RWPE1 (cell line): ENCODE measurements at regions not wholly inside any gene's neighbourhood (a gene's known extent, or its start where the extent isn't known, plus 50 kb on each side); places are given as distances from the start of the nearest gene placed in this dataset.

Experiments used
- CTCF ChIA-PET: fragments of 350-600 bp; sonication (Branson Sonifier 250); formaldehyde crosslinking; extraction: SDS; loops from one replicate; lab custom pipeline; 2021; lab: Yijun Ruan, JAX
- POLR2A ChIA-PET: fragments of 400-600 bp; formaldehyde crosslinking; extraction: SDS; loops from one replicate; lab custom pipeline; 2020; ENCODE audit warnings: antibody characterized with exemption; ENCODE audit not compliant: low non-redundant PET; lab: Yijun Ruan, JAX
- DNase-seq: peaks from one replicate; pipeline ENCODE4 v3.0.0; 2012; ENCODE audit warnings: low spot score
- H3K27ac ChIP-seq: fragments of 450-650 bp; 2 replicates; pipeline ENCODE4 v1.5.1; 2017
- CTCF ChIP-seq: fragments of 450-650 bp; conservative IDR thresholded peaks from 2 replicates; pipeline ENCODE4 v1.5.1; 2017; ENCODE audit warnings: low read depth, mild to moderate bottlenecking

DNA sequence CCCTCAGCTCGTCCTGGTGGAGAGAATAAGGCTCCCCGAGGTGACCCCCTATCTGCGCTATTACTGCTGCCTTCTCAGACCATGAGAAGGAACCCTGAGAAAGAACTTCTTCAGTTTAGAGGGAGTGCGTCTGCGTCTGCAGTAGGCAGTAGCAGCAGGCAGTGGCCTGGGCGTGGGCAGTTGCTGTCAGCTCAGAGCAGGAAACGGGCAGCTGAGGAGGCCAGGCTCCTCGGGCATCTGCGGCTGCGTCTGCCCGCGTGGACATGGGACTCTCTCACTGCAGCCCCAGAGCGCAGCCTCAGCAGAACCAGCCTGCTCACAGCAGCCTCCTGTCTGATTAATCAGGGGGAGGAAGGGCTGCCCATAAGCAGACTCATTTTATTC lies 49.8 kb upstream of the FCN1 start:
- no peak for TF ChIP-seq CTCF
- ChIA-PET POLR2A (no interaction called here), CTCF (interaction anchor here (0.7 kb wide), 1 partner anchor 429 kb away, joined by 3 read pairs; no protein-coding TSS in a partner anchor)
- H3K27ac ChIP-seq: no peak overlapping the region
- DNase-seq: no peak

- CTCF ChIA-PET: interaction anchor here (0.6 to 0.7 kb wide), 3 partner anchors 43 to 428 kb away, joined by 3 to 4 read pairs (median 4); no protein-coding TSS in a partner anchor
- DNase-seq: no peak
Measured at GRCh38 chr9:134968011-134968822, 50.5 kb upstream of the FCN1 start.

GRCh38 chr9:134968823-134969090 lies 51.0 kb upstream of the FCN1 start:
- TF ChIP-seq CTCF: no peak
- no peak overlapping the region for H3K27ac ChIP-seq
- no peak for DNase-seq
- ChIA-PET POLR2A (no interaction called here), CTCF (interaction anchor here (0.6 kb wide), 1 partner anchor 42 kb away, joined by 4 read pairs; no protein-coding TSS in a partner anchor)

More at GRCh38 chr9:134968011-134968822, 50.5 kb upstream of the FCN1 start:
- TF ChIP-seq CTCF: no peak
- POLR2A ChIA-PET: no interaction called here
- H3K27ac ChIP-seq: no peak overlapping the region

GRCh38 chr9:134969156-134970045 lies 51.7 kb upstream of the FCN1 start:
- POLR2A ChIA-PET: no interaction called here
- no peak for TF ChIP-seq CTCF
- H3K27ac ChIP-seq: no peak overlapping the region
- CTCF ChIA-PET: interaction anchor here (0.5 kb wide), 1 partner anchor 441 kb away, joined by 4 read pairs; no protein-coding TSS in a partner anchor
- no peak for DNase-seq

DNA sequence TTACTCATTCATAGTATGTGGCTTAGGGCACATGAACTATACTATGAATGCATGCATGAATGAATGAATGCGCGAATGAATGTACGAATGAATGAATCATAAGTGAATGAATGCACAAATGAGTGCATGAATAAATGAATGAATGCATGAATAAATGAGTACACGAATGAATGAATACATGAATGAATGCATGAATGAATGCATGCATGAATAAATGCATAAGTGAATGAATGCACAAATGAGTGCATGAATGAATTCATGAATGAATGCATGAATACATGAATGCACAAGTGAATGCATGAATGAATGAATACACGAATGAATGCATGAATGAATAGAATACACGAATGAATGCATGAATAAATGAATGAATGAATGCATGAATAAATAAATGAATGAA lies 52.5 kb upstream of the FCN1 start:
- no peak for DNase-seq
- H3K27ac ChIP-seq: no peak overlapping the region
- CTCF ChIA-PET: no interaction called here
- POLR2A ChIA-PET: no interaction called here
- no peak for TF ChIP-seq CTCF

DNA sequence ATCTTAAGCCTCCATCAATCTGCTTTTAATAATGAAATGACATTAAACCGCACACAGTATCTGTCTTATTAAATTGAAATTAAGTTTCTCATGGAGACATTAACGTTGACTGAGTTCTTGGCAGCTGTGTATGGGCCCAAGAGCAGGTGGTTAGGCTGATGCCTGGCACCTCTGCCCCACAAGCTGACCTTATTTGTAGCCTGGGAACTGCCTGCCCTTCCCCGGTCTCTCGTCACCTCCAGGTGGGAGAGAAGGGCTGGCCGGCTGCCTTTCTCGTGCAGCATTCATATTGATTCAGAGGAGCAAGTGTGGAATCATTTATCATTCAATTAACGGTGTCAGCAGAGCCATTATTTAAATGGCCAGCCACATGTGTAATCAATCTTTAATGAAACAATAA lies 53.0 kb upstream of the FCN1 start:
- ChIA-PET CTCF (no interaction called here), POLR2A (no interaction called here)
- no peak for DNase-seq
- TF ChIP-seq CTCF: no peak
- H3K27ac ChIP-seq: no peak overlapping the region
